ENCODE measurements at regions not wholly inside any gene's neighbourhood (a gene's known extent, or its start where the extent isn't known, plus 50 kb on each side); places are given as distances from the start of the nearest gene placed in this dataset.

- no peak for TF ChIP-seq CTCF (IDR thresholded peaks at IDR 0.05)
- no peak for TF ChIP-seq POLR2AphosphoS5 (IDR thresholded peaks at IDR 0.05)
- TF ChIP-seq EP300 (IDR thresholded peaks at IDR 0.05; ENCODE audit: low read depth): no peak
- no peak for TF ChIP-seq POLR2A (IDR thresholded peaks at IDR 0.05)
Measured at GRCh38 chr9:79862921-79863890, 291.4 kb downstream of the TLE4 start.

Measured in transverse colon (tissue), 4 donors.